GM19043 (cell line): ENCODE measurements at regions not wholly inside any gene's neighbourhood (a gene's known extent, or its start where the extent isn't known, plus 50 kb on each side); places are given as distances from the start of the nearest gene placed in this dataset.
A peak's percentile ranks its signal among the peaks of the same experiment; 100 is the strongest.

Experiments
- ATAC-seq: cut with Tn5 transposase; IDR thresholded peaks from one replicate; pipeline ENCODE4 v1.9.1; 2021; ENCODE audit warnings: low read depth; ENCODE audit not compliant: unreplicated experiment

- no peak for ATAC-seq
Observed at GRCh38 chr2:104432401-104432800, 421.5 kb upstream of the POU3F3 start.

DNA sequence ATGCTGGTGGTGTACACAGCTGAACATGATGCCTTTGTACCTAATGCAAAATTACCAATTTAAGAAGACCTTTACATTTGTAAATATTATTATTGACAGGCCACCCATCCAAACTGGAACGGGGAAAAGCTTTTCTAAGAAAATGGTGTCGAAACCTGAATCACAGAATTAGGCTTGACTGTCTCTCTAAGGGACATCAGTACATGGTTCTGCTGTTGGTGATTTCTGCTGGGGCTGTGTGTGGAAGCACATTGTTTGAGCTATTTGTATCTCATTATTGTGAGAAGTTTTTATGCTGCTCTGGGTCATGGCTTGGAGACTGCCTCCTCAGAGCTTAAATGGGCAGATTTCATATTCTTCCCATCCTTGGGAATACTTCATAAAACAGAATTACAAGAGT is 420.9 kb upstream of the POU3F3 start:
- no peak for ATAC-seq

DNA sequence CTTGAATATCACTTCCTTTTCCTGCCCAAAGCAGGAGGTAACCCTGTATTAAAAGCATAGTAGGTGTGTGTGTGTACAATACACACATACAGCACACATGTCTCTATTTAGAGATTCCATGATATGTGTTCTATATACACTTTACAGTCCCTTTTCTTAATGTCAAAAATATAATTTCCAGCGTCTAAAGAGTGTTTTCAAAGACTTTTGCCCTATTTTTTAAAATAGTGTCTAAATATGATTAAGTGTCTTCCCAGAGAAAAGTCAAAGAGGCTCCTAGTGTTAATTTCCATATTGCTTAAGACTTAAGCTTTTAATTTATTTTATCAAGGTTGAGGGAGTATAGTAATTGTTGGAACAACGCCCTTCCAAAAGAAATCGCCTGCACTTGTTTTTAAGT is 420.3 kb upstream of the POU3F3 start:
- ATAC-seq = no peak

GRCh38 chr2:104434318-104434792 is 419.6 kb upstream of the POU3F3 start:
- ATAC-seq = peak; percentile 61

DNA sequence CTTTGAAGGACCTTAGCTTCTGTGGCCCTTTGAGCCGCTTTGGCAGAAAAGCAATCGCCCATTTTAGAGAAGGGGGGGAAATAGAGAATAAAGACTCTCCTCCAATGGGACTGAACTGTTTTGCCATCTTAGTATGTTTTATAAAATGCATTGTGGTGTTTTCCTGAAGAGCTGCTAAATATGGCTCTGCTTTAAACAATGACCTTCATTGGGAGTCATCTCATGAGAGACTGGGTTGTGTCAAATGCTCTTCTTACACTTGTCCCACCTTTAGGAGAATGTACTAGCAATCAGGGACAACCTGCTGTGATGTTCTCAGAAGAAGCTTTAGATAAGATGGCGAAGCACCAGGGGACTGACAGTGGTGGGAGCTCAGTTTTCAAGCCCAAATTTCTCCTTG is 418.9 kb upstream of the POU3F3 start:
- no peak for ATAC-seq

DNA sequence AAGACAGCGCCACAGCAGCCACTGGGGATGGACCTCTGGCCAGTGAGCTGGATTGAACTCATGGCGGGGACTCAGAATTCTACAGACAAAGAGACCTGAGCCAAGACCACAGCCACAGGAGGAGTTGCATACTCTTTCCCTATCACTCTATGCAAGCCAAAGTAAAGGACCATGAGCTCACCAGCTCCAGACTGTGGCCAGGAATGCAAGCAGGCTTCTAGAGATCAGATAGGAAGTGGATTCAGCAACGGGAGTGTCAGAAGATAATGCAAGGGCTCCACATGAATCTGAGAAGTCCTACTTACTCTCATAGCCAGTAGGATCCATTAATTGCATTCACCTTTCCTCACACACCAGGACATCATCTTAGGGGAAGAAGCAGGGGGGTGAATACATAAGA is 415.4 kb upstream of the POU3F3 start:
- no peak for ATAC-seq

DNA sequence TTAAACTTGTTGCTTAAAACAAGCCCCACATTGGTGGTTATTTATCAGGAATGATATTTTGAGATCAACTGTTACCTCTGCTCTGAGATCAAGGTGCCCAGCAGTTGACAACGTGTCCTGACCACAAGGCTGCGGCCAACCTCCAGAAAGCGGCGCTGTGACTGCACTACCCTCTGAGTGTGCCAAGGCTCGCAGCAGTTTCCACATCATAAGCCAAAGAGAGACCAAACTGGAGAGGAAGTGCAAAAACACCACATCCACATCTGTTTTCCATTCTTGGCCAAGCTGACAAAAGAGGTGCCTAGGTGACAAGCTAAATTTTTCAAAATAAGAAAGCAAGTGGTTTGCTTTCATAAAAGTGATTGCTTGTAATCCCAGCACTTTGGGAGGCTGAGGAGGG is 410.8 kb upstream of the POU3F3 start:
- no peak for ATAC-seq

DNA sequence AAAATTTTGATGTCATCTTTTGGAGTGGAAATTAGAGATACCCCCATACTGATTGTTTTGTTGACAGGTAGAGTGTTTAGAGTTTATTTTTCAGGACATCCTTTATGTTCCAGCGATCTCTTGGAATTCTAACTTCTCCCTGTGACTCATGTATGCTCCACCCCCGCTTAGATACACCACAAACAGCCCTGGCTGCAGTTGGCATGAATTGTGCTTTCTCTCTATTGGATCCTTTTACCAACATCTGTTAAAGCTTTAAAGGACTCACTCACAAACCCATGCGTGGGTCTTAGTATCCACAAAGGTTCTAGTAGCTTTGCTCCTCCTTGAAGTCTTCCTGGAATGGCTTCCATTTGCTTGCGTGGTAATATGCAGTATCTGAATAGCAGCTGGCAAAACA is 409.5 kb upstream of the POU3F3 start:
- no peak for ATAC-seq

- ATAC-seq = no peak
Observed at GRCh38 chr2:104444889-104445288, 409.0 kb upstream of the POU3F3 start.

DNA sequence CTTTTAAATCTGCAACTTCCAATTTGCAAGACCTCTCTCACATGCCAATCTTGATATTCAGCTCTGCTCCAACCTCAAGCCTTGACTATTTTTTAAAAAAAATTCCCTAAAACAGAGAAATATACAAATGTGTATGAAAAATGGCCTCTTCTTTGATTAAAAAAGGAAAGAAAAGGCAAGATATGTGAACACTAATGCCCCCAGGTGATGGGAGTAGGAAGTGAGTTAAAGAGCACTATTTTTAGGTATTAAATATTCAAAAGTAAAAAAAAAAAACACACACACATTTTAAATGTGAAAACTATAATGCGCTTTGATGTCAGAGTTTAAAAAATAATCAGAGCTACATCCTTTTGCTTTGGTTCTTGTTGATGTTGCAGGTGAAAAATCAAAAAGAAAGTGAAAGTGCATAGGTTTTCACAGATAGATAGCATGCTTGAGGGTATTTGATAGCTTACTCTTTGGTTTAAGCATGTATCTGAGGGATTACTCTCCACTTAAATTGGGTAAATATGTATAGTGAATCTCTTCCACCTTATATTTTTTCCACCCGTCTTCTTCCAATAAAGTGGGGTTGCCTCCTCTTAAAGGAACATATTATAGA is 406.0 kb upstream of the POU3F3 start:
- no peak for ATAC-seq

DNA sequence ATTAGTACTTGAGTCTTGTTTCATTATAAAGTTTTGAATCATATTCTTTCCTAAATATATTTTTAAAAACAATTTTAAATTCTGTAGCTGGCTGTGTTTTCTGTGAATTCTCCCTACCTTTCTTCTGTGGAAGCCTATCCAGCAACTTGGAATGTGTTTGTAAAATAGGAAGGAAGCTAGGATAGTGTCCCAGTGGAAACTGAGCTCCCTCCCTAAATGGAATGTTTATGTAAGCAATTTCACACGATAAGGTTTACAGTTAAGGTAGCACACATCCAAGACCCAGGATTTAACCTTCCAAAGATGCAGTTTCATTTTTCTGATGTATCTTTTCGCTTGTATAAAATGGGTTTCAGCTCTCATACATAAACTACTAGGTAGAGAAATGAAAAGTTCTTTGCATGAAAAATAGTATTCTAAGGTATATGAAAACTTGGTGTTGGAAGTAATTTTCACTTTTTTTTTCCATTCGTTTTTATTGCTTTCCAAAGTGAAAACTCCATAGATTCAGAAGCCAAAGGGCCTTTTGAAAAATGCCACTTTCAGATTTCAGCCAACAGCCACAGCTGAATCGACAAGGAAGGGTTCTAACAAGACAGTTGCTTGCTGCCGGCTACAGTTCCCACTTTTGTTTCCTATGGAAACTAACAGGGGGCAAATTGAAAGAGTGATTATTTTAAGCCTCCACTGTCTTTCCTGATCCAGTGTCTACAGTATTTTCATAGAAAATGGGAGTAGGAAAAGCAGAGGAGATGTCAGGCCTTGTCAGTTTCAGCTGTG is 405.1 kb upstream of the POU3F3 start:
- no peak for ATAC-seq

GRCh38 chr2:104452558-104452957 is 401.4 kb upstream of the POU3F3 start:
- no peak for ATAC-seq

DNA sequence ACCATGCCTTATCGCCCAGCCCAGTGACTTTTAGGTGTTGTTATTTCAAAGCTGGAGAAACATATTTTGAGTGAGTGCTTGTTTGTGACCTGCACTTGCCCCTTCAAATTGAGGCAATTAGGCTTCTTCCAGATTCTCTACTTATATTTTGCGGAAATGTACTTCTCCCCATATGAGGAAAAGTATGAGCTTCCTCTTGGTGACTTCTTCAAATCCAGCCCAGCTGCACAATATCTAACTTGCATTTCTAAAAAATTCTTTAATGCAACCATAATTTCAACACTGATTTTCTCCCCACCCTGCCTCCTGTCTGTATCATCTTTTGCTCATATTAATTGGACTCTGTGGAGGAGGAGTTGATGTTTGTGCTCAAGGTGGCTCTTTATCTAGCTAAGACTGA is 391.2 kb upstream of the POU3F3 start:
- ATAC-seq = no peak

DNA sequence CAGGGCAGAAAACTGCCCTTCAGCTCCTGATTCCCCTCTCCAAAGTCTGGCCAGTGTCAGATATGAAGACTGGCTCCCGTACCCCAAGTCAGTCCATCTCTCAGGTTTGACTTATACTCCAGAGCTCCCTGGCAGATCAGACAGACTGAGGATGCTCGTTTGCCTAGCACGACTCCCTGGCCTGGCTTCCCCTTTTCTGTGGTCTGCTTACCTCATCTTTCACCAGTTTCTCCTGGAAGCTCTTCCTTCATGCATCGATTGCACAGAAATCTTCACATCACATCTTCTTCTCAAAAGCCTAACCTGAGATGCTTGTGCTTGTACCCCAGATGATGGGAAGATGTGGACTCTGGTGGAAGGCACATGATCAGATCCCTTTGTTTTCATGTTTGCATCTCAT is 387.9 kb upstream of the POU3F3 start:
- no peak for ATAC-seq

DNA sequence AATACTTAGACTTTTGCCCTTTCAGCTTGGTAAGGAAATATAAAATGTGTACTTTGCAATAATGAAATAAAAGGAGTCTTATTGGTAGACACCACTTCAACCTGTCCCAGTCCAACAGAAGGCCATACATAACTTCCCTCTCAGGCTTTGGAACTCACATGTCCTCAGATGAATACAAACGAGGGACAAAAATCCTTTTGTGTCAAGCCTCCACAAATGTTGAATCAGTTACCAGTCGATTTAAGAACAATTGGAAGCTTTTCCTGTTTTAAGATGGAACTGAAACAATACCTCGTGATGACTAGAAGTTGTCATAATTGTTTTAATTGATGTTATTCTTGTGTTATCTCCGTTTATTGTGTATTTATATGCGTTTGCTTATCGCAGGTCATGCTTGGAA is 385.1 kb upstream of the POU3F3 start:
- ATAC-seq = no peak

DNA sequence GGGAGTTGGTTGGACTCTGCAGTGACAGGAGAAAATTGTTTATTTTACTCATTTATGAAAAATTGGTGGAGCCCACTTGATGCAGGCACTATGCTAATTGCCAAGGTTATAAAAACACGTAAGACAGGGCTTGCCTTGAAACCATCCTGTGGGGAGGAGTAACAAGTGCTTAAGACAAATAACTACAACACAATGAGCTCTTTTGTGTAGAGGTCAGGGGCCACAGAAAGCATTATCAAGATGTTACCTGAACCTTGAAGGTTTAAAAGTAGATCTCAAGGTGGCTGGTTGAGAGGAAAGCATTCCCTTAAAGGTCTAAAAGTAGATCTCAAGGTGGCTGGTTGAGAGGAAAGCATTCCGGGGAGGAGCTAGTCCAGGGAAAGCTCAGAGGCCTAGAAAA is 381.8 kb upstream of the POU3F3 start:
- ATAC-seq = no peak

DNA sequence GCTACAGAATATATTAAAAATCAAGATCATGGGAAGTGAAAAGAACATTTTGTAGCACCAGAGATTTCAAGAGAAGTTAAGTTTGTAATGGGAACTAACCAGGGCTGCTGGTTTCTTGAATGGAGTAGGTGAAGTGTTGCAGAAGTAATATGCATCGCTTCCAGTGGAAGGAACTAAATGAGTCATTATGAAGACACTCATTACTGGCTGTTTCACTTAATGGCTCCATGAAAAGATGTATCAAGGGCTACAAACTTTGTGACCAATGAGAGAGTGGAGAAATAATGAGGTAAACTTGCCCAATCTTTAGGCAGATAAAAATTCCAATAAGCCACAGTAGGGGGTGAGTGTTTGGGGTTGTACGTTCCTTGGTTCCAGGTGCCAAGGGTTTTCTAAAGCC is 380.4 kb upstream of the POU3F3 start:
- no peak for ATAC-seq

DNA sequence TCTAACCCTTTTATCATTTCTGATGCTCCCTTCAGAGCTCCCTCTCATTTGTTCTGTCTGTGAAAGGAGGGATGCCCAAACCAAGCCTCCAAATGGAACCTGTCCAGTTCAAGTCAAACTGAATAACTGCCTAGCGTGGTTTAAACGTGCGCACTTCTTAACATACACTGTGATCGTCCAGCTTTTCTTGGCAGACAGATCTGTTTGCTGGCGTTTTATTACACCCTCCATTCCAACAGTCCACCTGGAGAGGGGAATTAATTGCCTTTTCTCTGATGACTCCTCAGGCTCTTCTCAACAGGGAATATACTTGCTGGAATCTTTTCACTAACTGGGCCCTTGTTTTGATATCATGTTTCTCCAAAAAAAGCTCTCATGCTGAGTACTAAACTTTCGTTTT is 379.2 kb upstream of the POU3F3 start:
- no peak for ATAC-seq

- no peak for ATAC-seq
Observed at GRCh38 chr2:104476075-104476474, 377.8 kb upstream of the POU3F3 start.

GRCh38 chr2:104476563-104476988 is 377.3 kb upstream of the POU3F3 start:
- ATAC-seq = no peak

GRCh38 chr2:104481341-104481740 is 372.6 kb upstream of the POU3F3 start:
- no peak for ATAC-seq

- no peak for ATAC-seq
Observed at GRCh38 chr2:104487366-104487765, 366.5 kb upstream of the POU3F3 start.
